ENCODE measurements at regions not wholly inside any gene's neighbourhood (a gene's known extent, or its start where the extent isn't known, plus 50 kb on each side); places are given as distances from the start of the nearest gene placed in this dataset.

DNA sequence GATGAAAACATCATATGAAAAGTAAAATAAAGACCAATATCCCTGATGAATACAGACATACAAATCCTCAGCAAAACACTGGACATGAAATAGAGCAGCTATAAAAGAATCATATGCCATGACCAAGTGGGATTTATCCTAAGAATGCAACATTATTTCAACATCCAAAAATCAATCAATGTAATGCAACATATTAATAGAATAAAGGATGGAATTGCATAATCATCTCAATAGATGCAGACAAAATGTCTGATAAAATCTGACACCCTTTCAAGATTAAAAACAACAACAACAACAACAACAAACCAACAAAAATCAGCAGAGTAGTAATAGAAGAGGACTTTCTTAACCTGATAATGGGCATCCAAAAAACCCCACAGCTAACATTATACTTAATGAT is 63.8 kb upstream of the IL1R1 start:
- no peak for DNase-seq (ENCODE audit: low read depth)

DNA sequence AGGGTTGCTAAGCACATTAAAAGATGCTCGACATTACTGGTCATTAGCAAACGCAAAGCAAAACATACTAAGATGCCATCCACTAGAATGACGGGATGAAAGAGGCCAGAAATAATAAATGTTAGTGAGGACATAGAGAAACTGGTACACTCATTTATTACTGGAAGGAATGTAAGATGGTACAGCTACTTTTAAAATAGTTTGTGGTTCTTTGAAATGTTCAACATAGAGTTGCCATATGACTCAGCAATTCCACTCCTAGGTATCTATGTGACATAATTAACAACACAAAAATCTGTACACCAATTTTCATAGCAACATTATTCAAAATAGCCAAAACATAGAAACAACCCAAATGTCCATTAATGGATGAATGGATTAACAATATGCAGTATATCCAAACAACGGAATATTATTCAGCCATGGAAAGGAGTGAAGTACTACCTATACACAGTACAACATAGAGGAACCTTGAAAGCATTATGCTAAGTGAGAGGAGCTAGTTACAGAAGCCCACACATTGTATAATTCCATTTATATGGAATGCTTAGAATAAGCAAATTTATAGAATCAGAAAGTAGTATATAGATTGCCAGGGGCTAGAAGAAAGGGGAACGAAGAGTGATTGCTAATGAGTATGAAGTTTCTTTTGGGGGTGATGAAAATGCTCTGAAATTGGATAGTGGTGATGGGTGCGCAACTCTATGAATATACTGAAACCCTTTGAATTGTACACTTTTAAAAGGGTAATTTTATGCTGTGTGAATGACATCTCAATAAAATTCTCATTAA is 61.9 kb upstream of the IL1R1 start:
- no peak for DNase-seq (ENCODE audit: low read depth)

DNA sequence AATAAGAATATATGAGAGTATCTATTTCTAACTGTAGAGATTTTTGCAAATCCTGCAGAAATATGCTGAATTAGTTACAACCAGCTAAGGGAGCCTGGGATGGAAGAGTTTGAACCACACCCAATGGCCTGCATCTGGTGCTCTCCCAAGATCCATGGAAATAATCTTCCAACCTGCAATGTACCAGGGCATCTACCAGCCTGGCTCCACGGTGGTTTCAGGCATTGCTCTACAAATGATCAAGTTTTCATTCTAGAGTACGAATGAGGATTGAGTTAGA is 61.4 kb upstream of the IL1R1 start:
- no peak for DNase-seq (ENCODE audit: low read depth)

DNA sequence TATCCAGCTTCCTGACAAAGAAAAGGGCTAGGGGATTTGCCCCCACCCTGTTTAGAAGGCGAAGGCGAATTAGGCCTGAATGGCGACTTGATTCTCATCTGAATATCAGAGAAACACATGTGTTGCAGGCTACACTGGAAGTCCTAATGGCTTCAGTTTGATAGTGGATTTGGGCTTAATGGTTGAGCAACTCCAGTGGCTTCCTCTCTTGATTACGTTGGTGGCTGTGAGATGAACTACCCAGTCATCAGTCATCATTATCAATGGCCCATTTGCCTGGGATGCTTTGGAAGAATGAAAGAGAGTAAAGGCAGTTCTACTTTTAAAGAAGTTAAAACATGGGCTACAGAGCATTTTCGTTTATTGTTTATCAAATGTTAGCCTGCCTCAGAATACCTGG is 60.9 kb upstream of the IL1R1 start:
- no peak for DNase-seq (ENCODE audit: low read depth)

DNA sequence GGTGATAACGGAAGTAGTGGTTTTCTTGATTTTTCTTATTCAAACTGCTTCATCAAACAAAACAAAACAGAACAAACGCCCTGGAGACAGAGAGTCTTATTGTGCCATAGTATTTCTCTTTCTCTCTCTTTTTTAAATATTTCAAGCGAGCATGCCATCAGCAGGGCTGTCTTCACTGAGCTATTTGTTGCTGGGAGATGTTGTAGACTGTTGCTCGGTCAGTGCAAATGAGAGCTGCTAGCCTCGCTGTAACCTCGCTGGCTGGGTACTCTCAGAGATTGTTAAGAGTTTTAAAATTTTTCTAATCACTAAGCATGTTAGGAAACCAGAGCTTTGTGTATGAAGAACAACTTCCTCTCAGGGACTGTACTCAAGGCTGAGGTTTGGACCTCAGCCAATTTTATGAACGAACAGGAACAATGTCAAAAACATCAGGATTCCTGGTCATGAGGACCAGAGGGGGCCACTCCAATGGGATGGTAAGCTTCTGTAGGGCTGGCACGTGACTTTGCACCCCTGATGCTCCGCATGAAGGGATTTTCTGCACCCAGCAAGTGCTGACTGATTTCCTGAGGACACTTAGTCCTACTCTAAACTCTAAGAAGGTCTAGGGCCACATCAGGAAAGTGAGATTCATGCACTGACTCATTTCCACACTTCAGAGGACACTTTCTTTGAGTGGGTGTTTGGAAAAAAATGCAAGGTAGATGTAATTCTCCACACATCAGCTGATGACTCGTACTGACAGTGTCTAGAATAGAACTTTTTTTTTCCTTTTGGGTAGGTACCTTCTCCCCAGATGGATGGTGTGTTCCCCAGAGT is 59.8 kb upstream of the IL1R1 start:
- peak; percentile 52 for DNase-seq (ENCODE audit: low read depth)

DNA sequence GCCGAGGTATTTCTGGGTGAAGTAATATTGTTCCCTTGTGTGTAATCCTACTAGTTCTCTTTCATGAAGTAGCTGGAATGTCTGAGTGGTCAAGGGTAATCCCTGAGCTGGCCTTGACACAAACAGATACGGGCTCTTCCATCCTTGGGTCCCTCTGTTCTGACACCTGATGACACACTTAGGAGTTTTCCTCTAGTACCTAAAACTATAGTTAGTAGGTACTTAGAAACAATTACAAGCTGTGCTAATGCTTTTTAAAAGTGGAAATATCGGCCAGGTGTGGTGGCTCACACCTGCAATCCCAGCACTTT is 59.2 kb upstream of the IL1R1 start:
- no peak for DNase-seq (ENCODE audit: low read depth)

DNA sequence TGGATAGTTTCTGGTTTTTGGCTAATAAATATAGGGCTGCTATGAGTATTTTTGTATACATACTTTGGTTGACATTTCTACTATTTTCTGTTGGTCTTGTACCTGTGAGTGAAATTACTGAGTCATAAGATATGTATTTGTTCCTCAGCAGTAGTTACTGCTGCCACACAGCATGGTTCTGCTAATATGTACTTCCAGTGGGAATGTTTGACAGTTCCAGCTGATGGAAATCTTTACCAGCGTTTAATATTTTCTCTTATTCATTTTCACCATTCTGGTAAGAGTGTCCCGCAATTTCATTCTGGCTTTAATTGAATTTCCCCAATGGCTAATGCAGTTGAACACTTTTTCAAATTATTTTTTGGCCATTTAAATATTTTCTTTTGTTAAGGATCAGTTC is 57.9 kb upstream of the IL1R1 start:
- DNase-seq (ENCODE audit: low read depth) = no peak

DNA sequence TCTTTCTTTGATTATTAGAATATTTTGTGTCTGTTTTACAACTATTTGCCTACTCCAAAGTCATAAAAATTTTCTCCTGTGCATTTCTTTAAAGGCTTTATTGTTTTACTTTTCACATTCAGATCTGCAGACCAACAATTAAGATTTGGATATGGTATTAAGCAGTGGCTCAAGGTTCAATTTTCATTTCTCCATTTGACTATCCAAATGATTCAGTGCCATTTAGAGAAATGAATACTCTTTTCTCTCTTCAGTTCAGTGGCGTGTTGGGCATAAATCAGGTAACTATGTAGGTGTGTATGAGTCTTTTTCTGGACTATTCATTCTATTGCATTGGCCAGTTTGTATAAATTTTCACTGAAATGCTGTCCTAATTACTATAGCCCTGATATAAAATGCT is 57.3 kb upstream of the IL1R1 start:
- DNase-seq (ENCODE audit: low read depth) = no peak

DNA sequence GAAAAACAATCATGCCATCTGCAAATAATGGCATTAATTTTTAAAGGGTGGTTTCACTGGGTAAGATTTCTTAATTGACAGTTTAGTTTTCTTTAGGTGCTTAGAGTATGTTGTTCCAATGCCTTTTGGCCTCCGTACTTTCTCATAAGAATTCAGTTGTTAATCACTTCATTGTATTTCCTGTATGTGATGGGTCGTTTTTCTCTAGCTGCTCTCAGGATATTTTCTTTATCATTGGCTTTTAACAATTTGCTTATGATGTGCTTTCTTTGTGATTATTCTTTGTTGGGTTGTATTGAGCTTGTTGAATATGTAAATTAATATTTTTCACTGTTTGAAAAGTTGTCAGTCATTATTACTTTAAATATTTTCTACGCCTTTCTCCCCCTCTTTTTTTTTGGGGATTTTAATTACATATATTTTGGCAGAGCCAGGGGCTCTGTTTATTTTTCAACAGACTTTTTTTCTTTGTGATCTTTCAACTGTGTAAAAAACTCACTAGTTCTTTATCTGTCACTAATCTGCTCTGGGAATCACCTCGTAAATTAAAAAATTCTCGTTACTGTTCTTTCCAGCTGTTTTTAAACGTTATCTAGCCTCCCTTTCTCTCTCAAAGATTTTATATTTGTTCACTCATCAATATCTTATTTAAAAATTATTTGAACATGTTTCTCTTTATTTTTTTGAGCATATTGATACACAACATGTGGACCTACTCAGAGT is 56.2 kb upstream of the IL1R1 start:
- DNase-seq (ENCODE audit: low read depth) = no peak

DNA sequence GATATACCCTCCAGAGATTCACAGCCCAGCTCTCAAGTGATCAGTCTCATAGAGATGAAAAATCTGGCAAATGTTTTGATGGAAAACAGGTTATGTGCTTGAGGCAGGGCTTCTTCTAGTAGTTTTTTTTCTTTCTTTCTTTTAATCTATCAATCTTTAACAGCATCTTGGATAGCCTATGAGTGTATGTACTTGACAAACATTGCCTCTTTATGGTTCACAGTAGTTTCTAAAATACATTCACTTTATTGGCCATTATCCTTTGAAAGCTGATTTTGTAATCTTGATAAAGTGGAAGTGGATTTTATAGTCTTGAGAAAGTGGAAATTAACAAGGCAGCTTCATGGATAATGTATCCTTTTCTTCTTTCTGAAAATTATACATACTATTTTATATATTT is 51.4 kb upstream of the IL1R1 start:
- DNase-seq (ENCODE audit: low read depth) = no peak

DNA sequence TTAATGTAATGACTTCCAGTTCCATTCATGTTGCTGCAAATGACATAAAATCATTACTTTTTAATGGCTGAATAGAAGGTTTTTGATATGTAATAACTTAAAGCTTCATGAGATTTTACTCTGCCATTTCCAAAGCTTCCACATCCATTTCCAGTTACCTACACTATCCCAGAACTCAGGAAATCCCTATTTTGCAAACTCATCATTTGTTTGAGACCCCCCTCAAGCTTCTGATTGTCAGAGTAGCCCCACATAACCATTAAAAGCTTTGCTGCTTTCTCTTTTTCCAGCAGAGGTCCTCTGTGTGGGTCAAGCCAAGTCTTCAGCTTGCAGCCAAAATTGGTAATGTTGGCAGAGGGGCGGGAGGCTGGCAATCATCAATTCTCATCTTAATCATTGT is 50.6 kb upstream of the IL1R1 start:
- DNase-seq (ENCODE audit: low read depth) = no peak

DNA sequence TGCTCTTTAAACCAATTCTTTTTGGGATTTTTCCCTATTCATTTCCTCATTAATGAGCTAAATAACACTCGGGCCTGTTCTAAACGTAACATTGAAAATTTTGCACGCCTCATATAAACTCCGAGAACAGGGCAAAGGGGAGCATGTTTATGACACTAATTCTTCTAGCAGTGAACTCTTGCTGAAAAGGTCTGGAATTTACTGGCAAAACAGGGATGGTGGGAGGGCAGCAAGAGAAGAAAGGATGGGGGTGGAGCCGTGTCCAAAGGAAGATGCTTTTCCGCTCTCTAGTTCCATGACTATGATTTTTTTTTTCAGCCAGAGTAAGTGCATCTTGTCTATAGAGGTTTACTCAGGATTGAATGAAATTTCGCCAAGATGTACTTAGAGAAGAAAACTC is 50.0 kb upstream of the IL1R1 start:
- DNase-seq (ENCODE audit: low read depth) = no peak

Data from stromal cell of bone marrow (primary cell).